HEK293 (cell line): ENCODE measurements at regions not wholly inside any gene's neighbourhood (a gene's known extent, or its start where the extent isn't known, plus 50 kb on each side); places are given as distances from the start of the nearest gene placed in this dataset.

Experiments used
- CTCF ChIA-PET: fragments of 350-600 bp; formaldehyde crosslinking; extraction: SDS; loops from one replicate; lab custom pipeline; 2021; ENCODE audit warnings: antibody characterized with exemption; lab: Yijun Ruan, JAX
- POLR2A ChIA-PET: fragments of 300-600 bp; formaldehyde crosslinking; extraction: SDS; loops from one replicate; lab custom pipeline; 2020; ENCODE audit warnings: antibody characterized with exemption, inconsistent platforms; lab: Yijun Ruan, JAX
- H3K27ac ChIP-seq: fragments of 200-500 bp; sonication (Bioruptor generic); 2 replicates; pipeline ENCODE4 v1.5.1; 2014; ENCODE audit warnings: low read depth, low read length, control low read depth, inconsistent platforms; ENCODE audit errors: extremely low read depth
- H3K36me3 ChIP-seq, 2 experiments: fragments of 200-500 bp in 1 of 2; sonication (Bioruptor generic) in 1 of 2; 1 replicate in 1 of 2; 2 replicates in 1 of 2; pipeline ENCODE4 v1.5.1; 2014 to 2017; ENCODE audit warnings: inconsistent platforms in 2 of 2, low read length in 2 of 2; ENCODE audit not compliant: control insufficient read depth in 2 of 2, insufficient read depth in 1 of 2
- H3K4me1 ChIP-seq: fragments of 200-500 bp; sonication (Bioruptor generic); 2 replicates; pipeline ENCODE4 v1.5.1; 2014; ENCODE audit warnings: mild to moderate bottlenecking, low read length, inconsistent platforms; ENCODE audit not compliant: control insufficient read depth, insufficient read depth
- H3K4me3 ChIP-seq: 2 replicates; pipeline ENCODE4 v1.5.1; 2011; ENCODE audit warnings: low read depth, mild to moderate bottlenecking, control low read depth, low read length, moderate library complexity
- H3K9me3 ChIP-seq: fragments of 200-500 bp; sonication (Bioruptor generic); 2 replicates; pipeline ENCODE4 v1.5.1; 2014; ENCODE audit warnings: low read depth, low read length, inconsistent platforms; ENCODE audit not compliant: control insufficient read depth, insufficient read depth
- BCL6B ChIP-seq: fragments of 450-650 bp; formaldehyde crosslinking; IDR thresholded peaks from 2 replicates; pipeline ENCODE4 v1.5.1; 2017; ENCODE audit warnings: missing biosample characterization, missing genetic modification characterization
- KLF9 ChIP-seq: fragments of 450-650 bp; formaldehyde crosslinking; IDR thresholded peaks from 2 replicates; pipeline ENCODE4 v1.5.1; 2016; ENCODE audit warnings: missing biosample characterization, missing genetic modification characterization, low read depth
- SCRT2 ChIP-seq: fragments of 450-650 bp; formaldehyde crosslinking; IDR thresholded peaks from 2 replicates; pipeline ENCODE4 v1.5.1; 2016; ENCODE audit warnings: missing biosample characterization, missing genetic modification characterization
- SP3 ChIP-seq: fragments of 450-650 bp; formaldehyde crosslinking; IDR thresholded peaks from 2 replicates; pipeline ENCODE4 v1.5.1; 2016; ENCODE audit warnings: missing biosample characterization, missing genetic modification characterization
- TRIM28 ChIP-seq: IDR thresholded peaks from 2 replicates; pipeline ENCODE4 v1.6.1; 2011; ENCODE audit warnings: low read length, control low read depth, borderline replicate concordance
- ZBTB17 ChIP-seq: fragments of 450-650 bp; formaldehyde crosslinking; IDR thresholded peaks from 2 replicates; pipeline ENCODE4 v1.5.1; 2016; ENCODE audit warnings: missing biosample characterization, missing genetic modification characterization
- ZBTB48 ChIP-seq: fragments of 450-650 bp; formaldehyde crosslinking; IDR thresholded peaks from 2 replicates; pipeline ENCODE4 v1.5.1; 2016; ENCODE audit warnings: missing biosample characterization, missing genetic modification characterization
- ZNF155 ChIP-seq: fragments of 450-650 bp; formaldehyde crosslinking; IDR thresholded peaks from 2 replicates; pipeline ENCODE4 v1.5.1; 2016; ENCODE audit warnings: missing biosample characterization, missing genetic modification characterization
- ZNF169 ChIP-seq: fragments of 450-650 bp; formaldehyde crosslinking; IDR thresholded peaks from 2 replicates; pipeline ENCODE4 v1.5.1; 2016; ENCODE audit warnings: missing biosample characterization, missing genetic modification characterization
- ZNF18 ChIP-seq: fragments of 450-650 bp; formaldehyde crosslinking; IDR thresholded peaks from 2 replicates; pipeline ENCODE4 v1.5.1; 2016; ENCODE audit warnings: missing biosample characterization, missing genetic modification characterization
- ZNF302 ChIP-seq: fragments of 450-650 bp; formaldehyde crosslinking; IDR thresholded peaks from 2 replicates; pipeline ENCODE4 v1.5.1; 2016; ENCODE audit warnings: missing biosample characterization, missing genetic modification characterization, low read depth
- ZNF350 ChIP-seq: fragments of 450-650 bp; formaldehyde crosslinking; IDR thresholded peaks from 2 replicates; pipeline ENCODE4 v1.5.0; 2017; ENCODE audit warnings: missing biosample characterization, mild to moderate bottlenecking, missing genetic modification characterization
- ZNF423 ChIP-seq: fragments of 450-650 bp; formaldehyde crosslinking; IDR thresholded peaks from 2 replicates; pipeline ENCODE4 v1.5.1; 2016; ENCODE audit warnings: missing biosample characterization, missing genetic modification characterization
- ZNF449 ChIP-seq: fragments of 450-650 bp; formaldehyde crosslinking; IDR thresholded peaks from 2 replicates; pipeline ENCODE4 v1.5.1; 2017; ENCODE audit warnings: missing biosample characterization, mild to moderate bottlenecking, missing genetic modification characterization, moderate library complexity
- ZNF555 ChIP-seq: fragments of 450-650 bp; formaldehyde crosslinking; conservative IDR thresholded peaks from 2 replicates; pipeline ENCODE4 v1.5.1; 2017; ENCODE audit warnings: missing biosample characterization, mild to moderate bottlenecking, missing genetic modification characterization, inconsistent platforms
- ZNF558 ChIP-seq: fragments of 450-650 bp; formaldehyde crosslinking; IDR thresholded peaks from 2 replicates; pipeline ENCODE4 v1.5.1; 2016; ENCODE audit warnings: missing biosample characterization, missing genetic modification characterization
- ZNF596 ChIP-seq: fragments of 450-650 bp; IDR thresholded peaks from 2 replicates; pipeline ENCODE4 v1.5.0; 2018; ENCODE audit warnings: missing biosample characterization, mild to moderate bottlenecking, missing genetic modification characterization, moderate library complexity
- ZNF664 ChIP-seq: fragments of 450-650 bp; formaldehyde crosslinking; IDR thresholded peaks from 2 replicates; pipeline ENCODE4 v1.5.1; 2016; ENCODE audit warnings: missing biosample characterization, missing genetic modification characterization
- ZNF692 ChIP-seq: fragments of 450-650 bp; formaldehyde crosslinking; IDR thresholded peaks from 2 replicates; pipeline ENCODE4 v1.5.1; 2016; ENCODE audit warnings: missing biosample characterization, missing genetic modification characterization
- ZNF707 ChIP-seq: fragments of 450-650 bp; formaldehyde crosslinking; IDR thresholded peaks from 2 replicates; pipeline ENCODE4 v1.5.1; 2016; ENCODE audit warnings: missing biosample characterization, missing genetic modification characterization
- ZNF76 ChIP-seq: fragments of 450-650 bp; formaldehyde crosslinking; IDR thresholded peaks from 2 replicates; pipeline ENCODE4; 2016; ENCODE audit warnings: low read depth, missing biosample characterization, missing genetic modification characterization, borderline replicate concordance
- ZNF776 ChIP-seq: fragments of 450-650 bp; formaldehyde crosslinking; IDR thresholded peaks from 2 replicates; pipeline ENCODE4 v1.5.0; 2017; ENCODE audit warnings: missing biosample characterization, missing genetic modification characterization, borderline replicate concordance
- ZNF785 ChIP-seq: fragments of 450-650 bp; formaldehyde crosslinking; IDR thresholded peaks from 2 replicates; pipeline ENCODE4 v1.5.1; 2016; ENCODE audit warnings: missing biosample characterization, missing genetic modification characterization
- ZNF791 ChIP-seq: fragments of 450-650 bp; formaldehyde crosslinking; IDR thresholded peaks from 2 replicates; pipeline ENCODE4 v1.5.1; 2016; ENCODE audit warnings: missing biosample characterization, missing genetic modification characterization
- TF ChIP-seq, protein P1 (sequence below): fragments of 450-650 bp; formaldehyde crosslinking; IDR thresholded peaks from 2 replicates; pipeline ENCODE4 v1.5.1; 2016; ENCODE audit warnings: missing biosample characterization, missing genetic modification characterization

DNA sequence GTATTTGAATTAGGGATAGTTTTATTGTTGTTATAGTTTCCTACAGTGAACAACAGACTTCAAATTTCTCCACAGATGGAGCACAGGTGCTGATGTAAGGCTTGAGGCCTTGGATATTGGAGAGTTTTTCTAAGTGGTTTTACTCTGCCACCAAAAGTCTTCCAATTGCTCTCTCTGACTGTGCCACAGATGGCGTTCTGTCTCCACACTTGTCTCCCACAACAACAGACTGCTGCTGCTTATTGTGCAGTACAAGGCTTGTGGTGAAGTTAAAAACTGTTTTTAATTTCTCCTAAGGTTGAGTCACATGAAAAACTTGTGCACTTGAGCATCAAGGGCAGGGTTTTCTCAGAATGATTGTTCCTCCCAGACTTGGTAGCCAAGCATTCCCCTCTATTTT is 460.9 kb upstream of the KHDRBS2 start:
- Histone ChIP-seq H3K4me1 (no peaks in the 10 kb centered on the region), H3K9me3 (no peaks in the 10 kb centered on the region), H3K4me3 (no peak overlapping the region), H3K36me3 (no peaks in the 10 kb centered on the region), H3K27ac (no peak overlapping the region)
- ChIA-PET CTCF (interaction anchor here (0.6 to 0.8 kb wide), 3 partner anchors 27 to 563 kb away, joined by 4 to 6 read pairs (median 4); no protein-coding TSS in a partner anchor), POLR2A (no interaction called here)
- TF ChIP-seq ZNF558 (tag by site-specific recombination) = no peak
- no peak for TF ChIP-seq SP3 (tag by site-specific recombination)
- TF ChIP-seq ZNF791 (tag by site-specific recombination) = no peak
- no peak for TF ChIP-seq ZNF169 (tag by site-specific recombination)
- no peak for TF ChIP-seq ZNF155 (tag by site-specific recombination)
- TF ChIP-seq ZBTB48 (tag by site-specific recombination) = no peak
- no peak for TF ChIP-seq KLF9
- no peak for TF ChIP-seq ZNF664 (tag by site-specific recombination)
- no peak for TF ChIP-seq ZBTB17
- TF ChIP-seq ZNF76 = no peak
- TF ChIP-seq ZNF449 = no peak
- no peak for TF ChIP-seq ZNF692 (tag by site-specific recombination)
- TF ChIP-seq, protein P1, sequence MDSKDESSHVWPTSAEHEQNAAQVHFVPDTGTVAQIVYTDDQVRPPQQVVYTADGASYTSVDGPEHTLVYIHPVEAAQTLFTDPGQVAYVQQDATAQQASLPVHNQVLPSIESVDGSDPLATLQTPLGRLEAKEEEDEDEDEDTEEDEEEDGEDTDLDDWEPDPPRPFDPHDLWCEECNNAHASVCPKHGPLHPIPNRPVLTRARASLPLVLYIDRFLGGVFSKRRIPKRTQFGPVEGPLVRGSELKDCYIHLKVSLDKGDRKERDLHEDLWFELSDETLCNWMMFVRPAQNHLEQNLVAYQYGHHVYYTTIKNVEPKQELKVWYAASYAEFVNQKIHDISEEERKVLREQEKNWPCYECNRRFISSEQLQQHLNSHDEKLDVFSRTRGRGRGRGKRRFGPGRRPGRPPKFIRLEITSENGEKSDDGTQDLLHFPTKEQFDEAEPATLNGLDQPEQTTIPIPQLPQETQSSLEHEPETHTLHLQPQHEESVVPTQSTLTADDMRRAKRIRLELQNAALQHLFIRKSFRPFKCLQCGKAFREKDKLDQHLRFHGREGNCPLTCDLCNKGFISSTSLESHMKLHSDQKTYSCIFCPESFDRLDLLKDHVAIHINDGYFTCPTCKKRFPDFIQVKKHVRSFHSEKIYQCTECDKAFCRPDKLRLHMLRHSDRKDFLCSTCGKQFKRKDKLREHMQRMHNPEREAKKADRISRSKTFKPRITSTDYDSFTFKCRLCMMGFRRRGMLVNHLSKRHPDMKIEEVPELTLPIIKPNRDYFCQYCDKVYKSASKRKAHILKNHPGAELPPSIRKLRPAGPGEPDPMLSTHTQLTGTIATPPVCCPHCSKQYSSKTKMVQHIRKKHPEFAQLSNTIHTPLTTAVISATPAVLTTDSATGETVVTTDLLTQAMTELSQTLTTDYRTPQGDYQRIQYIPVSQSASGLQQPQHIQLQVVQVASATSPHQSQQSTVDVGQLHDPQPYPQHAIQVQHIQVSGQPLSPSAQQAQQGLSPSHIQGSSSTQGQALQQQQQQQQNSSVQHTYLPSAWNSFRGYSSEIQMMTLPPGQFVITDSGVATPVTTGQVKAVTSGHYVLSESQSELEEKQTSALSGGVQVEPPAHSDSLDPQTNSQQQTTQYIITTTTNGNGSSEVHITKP (tag by site-specific recombination) = no peak
- no peak for TF ChIP-seq ZNF350 (tag by site-specific recombination)
- no peak for TF ChIP-seq ZNF596 (tag by site-specific recombination)

GRCh38 chr6:62746161-62746560 is 460.1 kb upstream of the KHDRBS2 start:
- TF ChIP-seq ZNF707 (tag by site-specific recombination) = no peak
- TF ChIP-seq ZNF785 (tag by site-specific recombination) = no peak
- no peak for TF ChIP-seq ZNF555
- TF ChIP-seq BCL6B = no peak
- TF ChIP-seq ZNF302 (tag by site-specific recombination) = no peak
- no peak for TF ChIP-seq KLF9
- TF ChIP-seq SCRT2 (tag by site-specific recombination) = no peak
- TF ChIP-seq ZNF18 = no peak
- no peak for TF ChIP-seq TRIM28
- no peak for TF ChIP-seq ZNF776 (tag by site-specific recombination)
- no peak for TF ChIP-seq ZNF423 (tag by site-specific recombination)
- TF ChIP-seq, all 188 proteins: peak for 0
- no peak overlapping the region for H3K4me3 ChIP-seq
- H3K36me3 ChIP-seq = no peaks in the 10 kb centered on the region
- no peaks in the 10 kb centered on the region for H3K4me1 ChIP-seq
- POLR2A ChIA-PET = no interaction called here
- no peaks in the 10 kb centered on the region for H3K9me3 ChIP-seq
- H3K27ac ChIP-seq = no peak overlapping the region
- CTCF ChIA-PET = no interaction called here
